ENCODE measurements at regions not wholly inside any gene's neighbourhood (a gene's known extent, or its start where the extent isn't known, plus 50 kb on each side); places are given as distances from the start of the nearest gene placed in this dataset.

GRCh38 chr10:4546931-4547330, 279.1 kb upstream of the AKR1E2 start:
- Histone ChIP-seq H3K27ac (no peak overlapping the region), H3K4me3 (no peak overlapping the region), H3K9me3 (no peaks in the 10 kb centered on the region), H3K36me3 (no peaks in the 10 kb centered on the region), H3K27me3 (no peaks in the 10 kb centered on the region), H3K4me1 (no peaks in the 10 kb centered on the region)
- no peak for TF ChIP-seq CTCF (IDR thresholded peaks at IDR 0.05)
- DNase-seq (ENCODE audit: low spot score): no peak

DNA sequence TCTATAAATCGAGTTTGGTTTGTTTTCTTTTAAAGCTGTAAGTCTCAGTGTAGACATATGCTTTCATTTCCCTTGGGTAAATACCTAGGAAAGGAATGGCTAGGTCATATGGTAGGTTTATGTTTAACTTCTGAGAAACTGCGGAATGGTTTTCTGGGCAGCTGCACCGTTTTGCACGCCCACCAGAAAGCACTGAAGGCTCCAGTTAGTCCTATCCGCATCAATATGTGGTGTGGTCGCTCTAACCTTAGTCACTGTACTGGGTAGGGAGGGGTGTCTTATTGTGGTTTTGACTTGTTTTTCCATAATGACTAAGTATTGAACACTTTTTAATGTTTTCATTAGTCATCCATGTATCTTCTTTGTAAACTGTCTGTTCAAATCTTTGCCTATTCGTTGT, 279.5 kb upstream of the AKR1E2 start:
- Histone ChIP-seq H3K4me3 (no peak overlapping the region), H3K4me1 (no peaks in the 10 kb centered on the region), H3K27ac (no peak overlapping the region), H3K27me3 (no peaks in the 10 kb centered on the region), H3K36me3 (no peaks in the 10 kb centered on the region), H3K9me3 (peaks cover 0 to 3% of the 10 kb centered on the region in 2 donors)
- no peak for TF ChIP-seq CTCF (IDR thresholded peaks at IDR 0.05)
- DNase-seq (ENCODE audit: low spot score): no peak

- no peak for DNase-seq (ENCODE audit: low spot score)
- TF ChIP-seq CTCF (IDR thresholded peaks at IDR 0.05): no peak
- no peaks in the 10 kb centered on the region for H3K4me1 ChIP-seq
- H3K9me3 ChIP-seq: peaks cover 0 to 16% of the 10 kb centered on the region in 2 donors
- H3K4me3 ChIP-seq: no peak overlapping the region
- H3K36me3 ChIP-seq: no peaks in the 10 kb centered on the region
- no peaks in the 10 kb centered on the region for H3K27me3 ChIP-seq
- H3K27ac ChIP-seq: no peak overlapping the region
Observed at GRCh38 chr10:4545062-4545461, 280.9 kb upstream of the AKR1E2 start.

- H3K36me3 ChIP-seq: no peaks in the 10 kb centered on the region
- H3K27ac ChIP-seq: no peak overlapping the region
- TF ChIP-seq CTCF (IDR thresholded peaks at IDR 0.05): no peak
- no peak for DNase-seq (ENCODE audit: low spot score)
- no peaks in the 10 kb centered on the region for H3K27me3 ChIP-seq
- H3K4me3 ChIP-seq: no peak overlapping the region
- H3K4me1 ChIP-seq: no peaks in the 10 kb centered on the region
- peaks cover 0 to 21% of the 10 kb centered on the region in 2 donors for H3K9me3 ChIP-seq
Observed at GRCh38 chr10:4543938-4544533, 282.0 kb upstream of the AKR1E2 start.

GRCh38 chr10:4541292-4541691, 284.7 kb upstream of the AKR1E2 start:
- no peak for DNase-seq (ENCODE audit: low spot score)
- no peak overlapping the region for H3K4me3 ChIP-seq
- no peaks in the 10 kb centered on the region for H3K27me3 ChIP-seq
- H3K27ac ChIP-seq: peak overlapping the region in 1 of 2 donors; percentile 51
- H3K4me1 ChIP-seq: no peaks in the 10 kb centered on the region
- H3K36me3 ChIP-seq: no peaks in the 10 kb centered on the region
- peaks cover 0 to 21% of the 10 kb centered on the region in 2 donors for H3K9me3 ChIP-seq
- TF ChIP-seq CTCF (IDR thresholded peaks at IDR 0.05): no peak

- Histone ChIP-seq H3K27me3 (no peaks in the 10 kb centered on the region), H3K27ac (no peak overlapping the region), H3K4me3 (no peak overlapping the region), H3K4me1 (no peaks in the 10 kb centered on the region), H3K9me3 (peaks cover 0 to 21% of the 10 kb centered on the region in 2 donors), H3K36me3 (no peaks in the 10 kb centered on the region)
- no peak for DNase-seq (ENCODE audit: low spot score)
- no peak for TF ChIP-seq CTCF (IDR thresholded peaks at IDR 0.05)
Observed at GRCh38 chr10:4538016-4538415, 288.0 kb upstream of the AKR1E2 start.

All from right atrium auricular region (tissue), 2 donors.